ENCODE measurements at regions not wholly inside any gene's neighbourhood (a gene's known extent, or its start where the extent isn't known, plus 50 kb on each side); places are given as distances from the start of the nearest gene placed in this dataset.

DNA sequence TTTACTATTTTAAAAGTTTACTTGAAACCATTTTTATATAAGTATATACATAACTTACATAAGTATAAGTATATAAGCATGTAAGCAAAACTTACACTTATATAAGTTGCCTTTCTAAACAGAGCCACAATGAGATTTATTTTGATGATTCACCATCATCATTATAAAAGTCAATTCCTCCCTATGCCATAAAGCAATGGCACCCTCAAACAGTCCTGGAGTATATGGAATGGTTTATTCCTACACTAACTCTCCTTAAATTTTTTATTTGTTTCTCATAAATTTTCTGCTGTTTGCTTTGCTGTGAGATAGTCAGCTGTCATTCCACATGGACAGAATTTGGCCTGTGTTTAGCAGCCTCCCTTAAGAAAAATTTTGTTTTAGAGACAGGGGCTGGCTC lies 114.2 kb downstream of the NAB1 start:
- TF ChIP-seq, protein P1, sequence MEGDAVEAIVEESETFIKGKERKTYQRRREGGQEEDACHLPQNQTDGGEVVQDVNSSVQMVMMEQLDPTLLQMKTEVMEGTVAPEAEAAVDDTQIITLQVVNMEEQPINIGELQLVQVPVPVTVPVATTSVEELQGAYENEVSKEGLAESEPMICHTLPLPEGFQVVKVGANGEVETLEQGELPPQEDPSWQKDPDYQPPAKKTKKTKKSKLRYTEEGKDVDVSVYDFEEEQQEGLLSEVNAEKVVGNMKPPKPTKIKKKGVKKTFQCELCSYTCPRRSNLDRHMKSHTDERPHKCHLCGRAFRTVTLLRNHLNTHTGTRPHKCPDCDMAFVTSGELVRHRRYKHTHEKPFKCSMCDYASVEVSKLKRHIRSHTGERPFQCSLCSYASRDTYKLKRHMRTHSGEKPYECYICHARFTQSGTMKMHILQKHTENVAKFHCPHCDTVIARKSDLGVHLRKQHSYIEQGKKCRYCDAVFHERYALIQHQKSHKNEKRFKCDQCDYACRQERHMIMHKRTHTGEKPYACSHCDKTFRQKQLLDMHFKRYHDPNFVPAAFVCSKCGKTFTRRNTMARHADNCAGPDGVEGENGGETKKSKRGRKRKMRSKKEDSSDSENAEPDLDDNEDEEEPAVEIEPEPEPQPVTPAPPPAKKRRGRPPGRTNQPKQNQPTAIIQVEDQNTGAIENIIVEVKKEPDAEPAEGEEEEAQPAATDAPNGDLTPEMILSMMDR (IDR thresholded peaks at IDR 0.05; ENCODE audit: unreplicated experiment): no peak
- DNase-seq: no peak
- Mint-ChIP-seq H3K27ac (ENCODE audit: unreplicated experiment) (no peak overlapping the region), H3K4me3 (ENCODE audit: low read depth, unreplicated experiment) (no peak overlapping the region), H3K36me3 (ENCODE audit: insufficient read depth, unreplicated experiment) (peaks cover 5% of the 10 kb centered on the region), H3K4me1 (ENCODE audit: low read depth, unreplicated experiment) (peaks cover 39% of the 10 kb centered on the region), H3K9me3 (ENCODE audit: low read depth, unreplicated experiment) (no peaks in the 10 kb centered on the region), H3K27me3 (ENCODE audit: unreplicated experiment) (no peaks in the 10 kb centered on the region)
- BruUV-seq (replicated peaks): no TSS peak
- CTCF ChIA-PET: no interaction called here
- intact Hi-C loops (cut with micrococcal nuclease; ENCODE audit: unreplicated experiment): no loop called here

DNA sequence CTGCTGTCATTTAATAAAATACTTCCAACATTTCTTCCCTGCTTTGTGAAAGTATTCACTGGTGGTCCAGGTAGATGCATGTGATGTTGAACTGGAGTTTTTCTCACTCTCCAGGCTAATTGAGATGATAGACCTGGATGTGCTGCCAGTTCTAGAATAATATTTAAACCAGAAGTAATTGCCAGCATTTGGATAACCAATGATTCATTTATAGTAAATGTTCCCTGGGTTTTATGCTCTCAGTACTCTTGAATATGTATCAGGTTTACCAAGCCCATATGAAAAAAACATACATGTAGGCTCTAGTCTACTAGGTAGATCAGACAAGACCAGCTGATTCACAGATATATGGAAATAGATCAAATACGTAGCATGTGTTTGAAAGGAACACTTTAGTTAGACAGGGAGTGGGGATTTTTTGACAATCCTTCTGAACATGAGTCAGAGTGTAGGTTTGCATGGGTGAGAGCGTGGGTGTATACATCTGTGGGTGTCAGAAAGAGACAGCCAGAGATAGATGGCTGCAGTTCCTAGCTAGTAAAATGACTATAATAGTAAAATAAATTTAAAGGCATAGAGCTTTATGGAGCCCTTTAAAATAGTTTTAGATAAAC lies 115.1 kb downstream of the NAB1 start:
- H3K4me1 Mint-ChIP-seq (ENCODE audit: low read depth, unreplicated experiment): peaks cover 39% of the 10 kb centered on the region
- TF ChIP-seq, protein P1 (IDR thresholded peaks at IDR 0.05; ENCODE audit: unreplicated experiment): no peak
- no peak overlapping the region for H3K4me3 Mint-ChIP-seq (ENCODE audit: low read depth, unreplicated experiment)
- CTCF ChIA-PET: interaction anchor here (0.8 kb wide), 1 partner anchor 17 kb away, joined by 3 read pairs; no protein-coding TSS in a partner anchor
- peaks cover 5% of the 10 kb centered on the region for H3K36me3 Mint-ChIP-seq (ENCODE audit: insufficient read depth, unreplicated experiment)
- no peak overlapping the region for H3K27ac Mint-ChIP-seq (ENCODE audit: unreplicated experiment)
- intact Hi-C loops (cut with micrococcal nuclease; ENCODE audit: unreplicated experiment): no loop called here
- no peaks in the 10 kb centered on the region for H3K9me3 Mint-ChIP-seq (ENCODE audit: low read depth, unreplicated experiment)
- H3K27me3 Mint-ChIP-seq (ENCODE audit: unreplicated experiment): no peaks in the 10 kb centered on the region
- no peak for DNase-seq
- no TSS peak for BruUV-seq (replicated peaks)

DNA sequence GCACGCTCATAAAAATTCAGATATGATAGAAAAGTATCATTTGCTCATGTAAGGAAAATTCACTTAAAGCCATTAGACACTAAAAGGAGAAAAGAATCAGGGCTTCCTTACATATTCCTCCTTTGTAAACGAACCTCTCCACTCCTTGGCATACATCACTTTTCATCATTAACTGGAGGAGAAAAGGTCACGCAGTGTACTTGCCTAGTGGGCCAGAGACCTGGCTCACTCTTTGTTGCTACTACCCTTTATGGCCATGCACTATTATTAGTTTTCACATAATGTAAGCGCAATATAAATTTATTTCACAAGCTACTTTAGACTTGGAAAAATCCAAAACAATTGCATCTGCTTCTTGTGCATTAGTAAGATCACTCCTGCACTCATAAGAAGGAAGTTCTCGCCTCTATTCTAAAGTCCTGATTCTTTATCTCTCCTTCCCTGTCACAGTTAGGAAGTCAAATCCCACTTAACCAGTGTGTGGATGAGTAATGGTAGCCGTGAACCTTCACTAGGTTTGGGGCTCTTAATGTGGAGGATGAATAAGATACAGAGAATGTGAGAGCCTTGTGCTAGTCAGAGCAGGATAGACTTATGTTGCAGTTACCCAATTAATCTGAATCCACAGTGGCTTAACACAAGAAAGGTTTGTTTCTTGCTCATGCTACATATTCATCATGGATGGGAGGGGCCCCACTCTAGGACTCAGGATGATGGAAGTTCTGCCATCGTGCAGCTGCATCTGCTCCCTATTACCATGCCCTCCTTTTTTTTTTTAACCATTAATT lies 115.0 kb upstream of the GLS start:
- DNase-seq: no peak
- no peaks in the 10 kb centered on the region for H3K9me3 Mint-ChIP-seq (ENCODE audit: low read depth, unreplicated experiment)
- no peaks in the 10 kb centered on the region for H3K36me3 Mint-ChIP-seq (ENCODE audit: insufficient read depth, unreplicated experiment)
- intact Hi-C loops (cut with micrococcal nuclease; ENCODE audit: unreplicated experiment): no loop called here
- H3K27me3 Mint-ChIP-seq (ENCODE audit: unreplicated experiment): no peaks in the 10 kb centered on the region
- TF ChIP-seq, protein P1 (IDR thresholded peaks at IDR 0.05; ENCODE audit: unreplicated experiment): no peak
- CTCF ChIA-PET: no interaction called here
- peaks cover 26% of the 10 kb centered on the region for H3K4me1 Mint-ChIP-seq (ENCODE audit: low read depth, unreplicated experiment)
- H3K4me3 Mint-ChIP-seq (ENCODE audit: low read depth, unreplicated experiment): no peak overlapping the region
- no TSS peak for BruUV-seq (replicated peaks)
- no peak overlapping the region for H3K27ac Mint-ChIP-seq (ENCODE audit: unreplicated experiment)

DNA sequence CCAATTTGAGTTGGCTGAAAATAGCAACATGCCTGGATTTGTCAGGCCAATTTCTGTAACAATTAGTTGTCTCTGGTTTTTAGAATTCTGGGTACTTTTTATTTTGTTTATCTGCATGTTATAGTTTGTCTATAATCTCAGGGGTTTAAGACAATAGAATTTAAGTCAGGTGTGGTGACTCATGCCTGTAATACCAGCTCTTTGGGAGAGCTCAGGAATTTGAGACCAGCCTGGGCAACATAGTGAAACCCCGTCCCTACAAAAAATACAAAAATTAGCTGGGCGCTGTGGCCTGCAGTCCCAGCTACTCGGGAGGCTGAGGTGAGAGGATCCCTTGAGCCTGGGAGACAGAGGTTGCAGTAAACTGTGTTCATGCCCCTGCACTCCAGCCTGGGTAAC lies 114.4 kb upstream of the GLS start:
- TF ChIP-seq, protein P1 (IDR thresholded peaks at IDR 0.05; ENCODE audit: unreplicated experiment): no peak
- CTCF ChIA-PET: no interaction called here
- Mint-ChIP-seq H3K4me1 (ENCODE audit: low read depth, unreplicated experiment) (peaks cover 26% of the 10 kb centered on the region), H3K27me3 (ENCODE audit: unreplicated experiment) (no peaks in the 10 kb centered on the region), H3K4me3 (ENCODE audit: low read depth, unreplicated experiment) (no peak overlapping the region), H3K36me3 (ENCODE audit: insufficient read depth, unreplicated experiment) (no peaks in the 10 kb centered on the region), H3K9me3 (ENCODE audit: low read depth, unreplicated experiment) (no peaks in the 10 kb centered on the region), H3K27ac (ENCODE audit: unreplicated experiment) (no peak overlapping the region)
- no peak for DNase-seq
- intact Hi-C loops (cut with micrococcal nuclease; ENCODE audit: unreplicated experiment): no loop called here
- no TSS peak for BruUV-seq (replicated peaks)

Measured in Calu3 (cell line).